ENCODE measurements at regions not wholly inside any gene's neighbourhood (a gene's known extent, or its start where the extent isn't known, plus 50 kb on each side); places are given as distances from the start of the nearest gene placed in this dataset.
A peak's percentile ranks its signal among the peaks of the same experiment; 100 is the strongest.

DNA sequence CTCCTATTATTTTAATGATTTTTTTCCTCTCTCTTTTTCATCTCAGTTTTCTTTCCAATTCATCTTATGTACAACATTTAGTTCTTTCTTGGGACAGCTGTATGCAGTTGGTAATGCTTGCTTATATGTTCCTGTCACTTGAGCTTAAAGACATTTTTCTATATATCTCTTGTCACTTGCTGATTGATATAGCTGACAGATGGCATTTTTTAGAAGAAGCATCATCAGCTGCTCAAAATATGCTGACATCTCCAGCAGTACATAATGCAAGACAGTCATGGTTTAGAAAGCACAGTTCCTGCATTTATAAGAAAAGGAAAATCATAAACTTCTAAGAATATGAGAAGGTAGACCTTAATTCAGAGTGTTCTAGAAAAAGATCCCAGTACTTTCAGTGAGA lies 56.5 kb downstream of the DCAF8L1 start:
- DNase-seq: no peak

DNA sequence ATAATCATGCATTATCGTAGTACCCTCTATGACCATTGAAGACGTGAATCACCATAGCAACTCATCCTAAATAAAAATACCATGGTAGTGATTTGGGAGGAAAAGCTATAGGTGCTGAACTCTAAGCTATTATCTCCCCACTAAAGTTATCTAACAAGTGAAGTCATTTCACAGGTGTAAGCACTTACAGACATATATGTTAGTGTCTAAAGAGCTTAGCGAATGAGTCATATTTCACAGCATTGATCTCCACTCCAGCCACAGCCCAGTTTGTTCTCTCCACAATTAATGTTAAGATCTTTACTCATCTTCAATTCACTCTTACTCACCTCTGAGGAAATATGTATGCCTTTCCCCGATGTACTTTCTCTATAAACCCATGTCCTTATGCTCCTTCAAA lies 57.0 kb downstream of the DCAF8L1 start:
- DNase-seq: no peak

DNA sequence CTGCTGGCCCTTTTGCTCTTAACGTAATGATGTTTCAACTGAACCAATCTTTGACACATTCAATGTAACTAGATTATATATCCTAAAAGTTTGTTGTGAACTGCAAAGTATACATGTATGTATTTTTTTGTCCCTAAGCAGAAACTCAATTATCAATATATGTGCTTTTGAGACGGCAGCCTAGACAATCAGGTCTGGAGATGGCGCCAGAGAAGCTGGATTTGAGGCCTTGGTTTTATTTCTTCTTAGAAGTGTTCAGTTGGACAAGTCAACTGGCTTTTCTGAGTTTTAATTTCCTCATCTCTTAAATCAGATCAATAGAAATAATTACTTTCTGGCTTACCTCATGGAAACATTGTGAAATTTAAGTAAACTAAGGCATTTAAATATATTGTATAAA lies 62.5 kb downstream of the DCAF8L1 start:
- peak; percentile 7 to 12 for DNase-seq

DNA sequence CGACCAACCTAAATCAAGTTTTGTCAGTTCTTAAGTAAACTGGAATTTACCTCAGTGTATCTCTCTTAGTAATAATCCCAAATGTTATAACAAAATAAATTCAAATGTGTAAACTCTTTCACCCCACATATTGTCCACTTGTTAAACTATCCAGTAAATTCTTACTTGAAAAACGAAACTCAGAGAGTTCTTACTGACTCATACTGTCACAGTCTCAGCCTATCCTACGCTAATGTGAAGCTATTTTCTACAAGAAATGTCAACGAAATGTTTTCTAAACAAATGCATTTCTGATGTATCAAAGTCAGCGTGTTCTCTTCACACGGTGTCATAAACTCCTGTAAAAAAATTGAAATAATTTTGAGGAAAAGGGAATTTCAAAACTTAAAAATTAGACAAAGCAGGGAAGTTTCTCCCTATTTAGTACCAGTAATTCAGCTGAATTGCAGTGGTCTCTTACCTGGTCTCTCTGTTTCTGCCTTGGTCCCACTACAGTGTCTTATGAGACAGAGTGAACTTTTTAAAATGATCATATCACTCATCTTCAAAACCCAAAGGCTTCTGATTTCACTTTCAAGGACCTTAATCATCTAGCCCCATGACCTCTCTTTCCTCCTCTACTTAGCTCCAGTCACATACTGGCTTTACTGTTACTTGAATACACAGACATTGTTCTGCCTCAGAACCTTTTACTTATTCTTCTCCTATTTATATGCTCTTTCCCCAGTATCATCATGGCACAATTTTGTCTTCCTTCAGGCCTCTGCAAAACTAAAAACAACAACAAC lies 63.3 kb downstream of the DCAF8L1 start:
- DNase-seq: no peak

DNA sequence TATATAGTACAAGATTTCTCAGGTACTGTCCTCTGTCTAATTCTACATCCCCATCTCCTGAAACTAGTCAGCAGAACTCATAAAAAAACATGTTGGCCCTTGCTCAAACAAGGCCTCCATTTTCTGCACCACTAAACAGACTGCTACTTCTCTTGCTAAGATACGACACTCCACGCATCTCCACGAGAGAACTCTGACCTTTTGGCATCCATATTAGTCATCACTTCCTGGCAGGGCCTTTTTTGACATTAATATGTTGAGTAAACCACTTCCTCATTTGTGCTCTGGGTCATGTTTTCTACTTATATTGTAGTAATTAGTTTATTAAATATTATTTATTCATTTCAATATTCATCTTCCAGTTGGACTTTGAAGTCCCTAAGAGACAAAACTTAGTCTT lies 65.6 kb downstream of the DCAF8L1 start:
- DNase-seq: no peak

DNA sequence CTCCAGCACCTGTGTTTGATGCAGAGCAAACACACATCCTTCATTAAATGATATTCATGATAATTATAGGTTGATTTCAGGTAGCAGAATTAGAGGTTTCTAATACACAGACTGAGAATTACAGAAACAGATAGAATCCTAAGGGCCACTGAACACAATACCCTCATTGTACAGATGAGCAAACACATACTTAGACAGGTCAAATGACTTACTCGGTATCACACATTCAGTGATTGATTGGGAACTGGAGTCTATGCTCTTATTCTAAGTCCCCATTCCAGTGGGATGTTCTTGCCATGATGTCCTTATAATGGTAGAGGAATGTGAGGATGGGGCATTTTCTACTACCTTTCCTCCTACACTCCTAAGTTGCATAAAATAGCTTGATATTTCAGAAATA lies 70.8 kb downstream of the DCAF8L1 start:
- no peak for DNase-seq

DNA sequence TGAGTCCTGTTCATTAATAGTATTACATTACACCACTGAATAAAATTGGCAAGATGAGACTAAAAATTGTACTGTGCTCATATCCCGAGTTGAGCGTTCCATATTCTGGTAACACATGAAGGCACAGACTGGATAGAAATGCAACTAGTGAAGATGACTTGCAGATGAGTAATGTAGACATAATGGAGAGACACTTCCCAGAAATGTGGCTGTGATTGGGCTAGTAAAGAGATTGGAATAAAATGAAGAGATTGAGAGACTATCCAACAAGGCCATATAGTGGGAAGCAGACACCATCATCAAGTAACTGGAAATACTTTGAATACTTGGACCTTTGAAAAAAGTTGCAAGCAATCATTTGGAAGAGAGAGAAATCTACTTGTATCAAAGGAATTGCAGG lies 77.3 kb downstream of the DCAF8L1 start:
- DNase-seq: no peak

DNA sequence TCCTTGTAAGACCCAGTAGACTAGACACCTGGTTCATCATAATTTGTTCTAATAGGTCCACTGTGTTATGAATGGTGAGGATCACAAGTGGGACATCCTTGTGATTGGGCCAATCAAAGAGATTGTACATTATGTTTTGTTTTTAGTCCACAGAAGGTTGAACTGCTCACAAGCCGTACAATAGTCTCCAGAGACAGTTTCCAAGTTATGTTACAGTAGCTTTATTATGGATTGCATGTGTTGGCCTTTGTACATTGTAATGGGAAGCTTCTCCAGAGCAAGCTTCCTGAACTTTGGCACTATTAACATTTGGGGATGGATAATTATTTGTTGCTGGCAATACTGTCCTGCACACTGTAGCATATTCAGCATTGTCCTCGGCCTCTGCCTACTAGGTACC lies 86.1 kb downstream of the MAGEB10 start:
- no peak for DNase-seq

DNA sequence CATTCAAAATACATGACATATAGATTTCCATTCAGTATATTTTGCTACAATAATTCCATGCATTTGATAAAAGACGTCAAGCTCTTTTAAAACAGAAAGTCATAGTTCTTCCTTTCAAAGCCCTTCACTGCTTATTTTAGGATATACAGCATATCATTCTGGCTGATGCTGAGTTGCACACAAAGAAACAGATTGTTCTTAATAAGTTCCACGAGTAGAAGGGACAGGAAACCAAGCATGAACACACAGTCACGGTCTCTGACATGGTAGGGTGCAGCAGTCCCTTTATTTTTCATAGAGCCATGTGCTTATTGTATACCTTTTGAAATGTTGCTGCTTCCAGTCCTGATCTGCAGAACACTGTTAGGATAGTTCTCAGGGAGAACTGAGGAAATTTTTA lies 85.4 kb downstream of the MAGEB10 start:
- no peak for DNase-seq

DNA sequence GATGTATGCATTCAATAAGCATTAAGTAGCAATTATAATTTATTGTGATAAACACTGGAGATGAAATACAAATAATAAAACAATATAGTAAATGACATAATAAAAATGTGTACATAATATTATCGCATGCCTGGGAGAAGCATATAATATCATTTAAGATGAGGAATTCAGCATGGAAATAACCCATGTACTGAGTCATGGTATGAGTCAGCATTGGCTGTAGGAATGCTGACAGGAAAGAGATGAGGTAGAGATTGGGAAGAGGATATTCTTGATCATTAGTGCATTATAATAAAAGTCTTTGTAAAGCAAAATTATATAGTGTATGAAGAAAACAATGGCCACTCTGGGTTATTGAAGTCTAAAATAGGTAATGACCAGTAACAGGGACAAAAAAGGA lies 82.8 kb downstream of the MAGEB10 start:
- DNase-seq: no peak

DNA sequence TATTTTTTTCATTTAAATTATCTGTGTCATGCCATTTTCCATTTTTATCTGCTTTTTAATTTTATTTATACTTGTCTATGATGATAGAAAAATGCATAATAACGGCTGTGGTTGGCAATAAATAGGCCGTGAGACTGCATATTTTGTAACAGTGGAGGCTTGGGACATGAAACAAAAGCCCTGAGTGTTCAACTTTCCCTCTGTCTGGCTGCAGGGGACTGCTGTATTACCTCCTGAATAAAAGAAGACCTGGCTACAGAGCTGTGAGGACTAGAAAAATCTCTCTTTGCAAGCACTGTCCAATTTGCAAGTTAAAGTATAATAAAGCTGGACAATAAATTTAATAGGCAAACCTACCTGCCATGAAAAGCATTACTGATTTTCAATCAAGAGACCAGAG lies 82.1 kb downstream of the MAGEB10 start:
- no peak for DNase-seq

DNA sequence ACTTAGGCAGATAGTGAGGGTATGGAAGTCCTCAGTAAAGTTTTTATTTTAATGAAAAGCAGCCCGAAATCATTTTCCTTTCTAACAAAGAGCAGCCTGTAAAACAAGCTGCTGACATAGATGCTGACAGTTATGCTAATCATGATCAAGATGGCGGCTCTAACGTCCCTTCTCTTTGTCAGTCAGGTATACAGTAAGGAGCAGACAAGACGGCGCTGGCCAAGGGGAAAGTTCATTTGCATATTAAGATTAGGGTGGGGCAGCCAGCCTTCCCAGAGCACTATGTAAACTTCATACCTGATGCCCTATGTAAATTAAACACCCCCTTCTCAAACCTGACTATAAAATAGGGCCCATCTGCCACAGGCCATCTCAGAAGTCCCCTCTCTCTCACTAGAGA lies 76.9 kb downstream of the MAGEB10 start:
- no peak for DNase-seq

DNA sequence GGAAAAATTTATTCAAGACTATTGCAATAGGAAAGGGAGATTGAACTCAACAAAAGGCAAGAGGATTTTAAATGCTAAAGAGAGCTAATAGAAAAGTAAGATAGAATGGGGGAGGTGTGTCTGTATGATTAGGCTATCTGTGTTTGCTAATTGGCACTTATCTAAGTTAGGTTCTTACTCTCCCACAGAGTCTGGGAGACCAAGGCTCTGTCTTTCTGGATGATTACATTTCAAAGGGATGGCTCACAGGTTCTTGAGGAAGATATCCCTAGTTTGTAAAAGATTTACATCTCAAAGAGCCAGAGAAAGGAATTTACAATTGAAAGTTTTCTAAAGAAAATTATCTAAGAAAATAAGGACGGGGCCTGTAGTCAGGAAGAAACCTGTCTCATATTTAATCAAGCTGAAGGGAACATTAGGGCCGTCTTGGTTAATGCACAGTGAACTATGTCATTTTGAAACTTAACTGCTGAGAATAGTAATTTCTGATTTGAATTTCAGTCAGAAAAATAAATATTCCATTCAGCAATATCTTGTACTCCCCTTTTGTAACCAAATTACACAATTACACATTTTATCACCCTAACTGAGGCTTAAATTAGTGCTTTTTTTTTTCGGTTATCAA lies 75.8 kb downstream of the MAGEB10 start:
- no peak for DNase-seq

DNA sequence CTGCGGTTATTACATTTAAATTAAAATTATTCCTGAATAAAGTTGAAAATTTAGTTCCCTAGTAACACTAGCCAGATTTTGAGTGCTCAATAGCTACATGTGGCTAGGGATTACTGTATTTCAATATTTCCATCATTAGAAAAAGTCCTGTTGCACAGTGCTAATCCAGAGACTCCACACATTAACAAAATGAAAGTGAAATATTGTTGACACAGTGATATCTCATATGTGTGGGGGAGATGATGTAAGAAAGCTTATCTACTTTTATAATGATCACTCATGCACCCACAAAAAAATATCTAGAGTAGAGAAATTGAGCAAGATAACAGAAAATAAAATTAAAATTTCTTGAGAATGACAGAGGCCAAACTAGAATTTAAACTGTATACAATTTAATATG lies 74.9 kb downstream of the MAGEB10 start:
- DNase-seq: no peak

DNA sequence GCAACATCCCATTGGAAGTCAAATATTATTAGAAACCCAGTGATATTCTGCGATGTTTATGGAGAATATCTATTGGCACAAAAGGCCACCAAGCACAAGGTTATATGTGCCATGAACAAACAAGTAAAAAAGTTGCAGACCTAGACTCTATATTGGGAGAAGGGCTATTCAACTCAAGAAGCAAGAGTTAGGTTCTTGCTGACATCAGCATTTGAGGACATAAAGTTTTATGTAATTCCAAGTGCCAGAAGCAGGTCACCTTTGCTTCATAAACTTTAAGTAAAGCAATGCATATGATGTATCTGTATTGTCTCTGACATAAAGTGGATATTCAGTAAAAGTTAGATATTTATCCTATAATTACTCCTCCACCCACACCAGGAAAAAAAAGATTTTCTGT lies 71.1 kb downstream of the MAGEB10 start:
- no peak for DNase-seq

Data from NCI-H2081 (cell line).